ENCODE measurements at regions not wholly inside any gene's neighbourhood (a gene's known extent, or its start where the extent isn't known, plus 50 kb on each side); places are given as distances from the start of the nearest gene placed in this dataset.

DNA sequence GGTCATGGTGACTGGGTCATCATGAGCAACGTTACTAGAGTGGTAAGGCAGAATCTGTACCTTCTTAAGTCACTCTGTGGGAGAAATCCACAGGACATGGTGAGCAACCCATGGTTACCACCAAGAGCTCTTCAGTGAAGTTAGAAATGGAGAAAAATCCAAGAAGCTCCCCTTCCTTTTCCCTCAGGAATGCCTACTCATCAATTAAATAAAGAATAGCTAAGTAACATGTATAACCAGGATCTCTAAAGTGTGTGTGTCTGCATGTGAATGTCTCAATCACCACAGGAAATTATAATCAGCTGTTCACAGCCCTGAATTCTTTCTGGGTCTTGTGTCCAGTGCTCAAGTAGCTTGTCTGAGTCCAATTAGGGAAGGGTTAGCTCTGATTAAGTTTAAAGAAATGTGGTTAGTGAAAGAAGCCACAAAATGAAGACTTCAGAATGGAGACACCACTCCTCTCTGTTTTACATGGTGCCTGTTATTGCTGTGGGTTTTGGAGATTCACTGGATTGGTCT, 73.2 kb downstream of the SEM1 start:
- TF ChIP-seq, protein P1, sequence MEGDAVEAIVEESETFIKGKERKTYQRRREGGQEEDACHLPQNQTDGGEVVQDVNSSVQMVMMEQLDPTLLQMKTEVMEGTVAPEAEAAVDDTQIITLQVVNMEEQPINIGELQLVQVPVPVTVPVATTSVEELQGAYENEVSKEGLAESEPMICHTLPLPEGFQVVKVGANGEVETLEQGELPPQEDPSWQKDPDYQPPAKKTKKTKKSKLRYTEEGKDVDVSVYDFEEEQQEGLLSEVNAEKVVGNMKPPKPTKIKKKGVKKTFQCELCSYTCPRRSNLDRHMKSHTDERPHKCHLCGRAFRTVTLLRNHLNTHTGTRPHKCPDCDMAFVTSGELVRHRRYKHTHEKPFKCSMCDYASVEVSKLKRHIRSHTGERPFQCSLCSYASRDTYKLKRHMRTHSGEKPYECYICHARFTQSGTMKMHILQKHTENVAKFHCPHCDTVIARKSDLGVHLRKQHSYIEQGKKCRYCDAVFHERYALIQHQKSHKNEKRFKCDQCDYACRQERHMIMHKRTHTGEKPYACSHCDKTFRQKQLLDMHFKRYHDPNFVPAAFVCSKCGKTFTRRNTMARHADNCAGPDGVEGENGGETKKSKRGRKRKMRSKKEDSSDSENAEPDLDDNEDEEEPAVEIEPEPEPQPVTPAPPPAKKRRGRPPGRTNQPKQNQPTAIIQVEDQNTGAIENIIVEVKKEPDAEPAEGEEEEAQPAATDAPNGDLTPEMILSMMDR (IDR thresholded peaks at IDR 0.05) = no peak
- TF ChIP-seq POLR2A (IDR thresholded peaks at IDR 0.05) = no peak
- TF ChIP-seq EP300 (IDR thresholded peaks at IDR 0.05) = no peak
